AG04450 (cell line): ENCODE measurements at regions not wholly inside any gene's neighbourhood (a gene's known extent, or its start where the extent isn't known, plus 50 kb on each side); places are given as distances from the start of the nearest gene placed in this dataset.

ENCODE experiments used
- CTCF ChIA-PET: fragments of 300-600, 350-600 bp; formaldehyde crosslinking; extraction: SDS; loops from one replicate; lab custom pipeline; 2022; ENCODE audit warnings: antibody characterized with exemption, inconsistent platforms; lab: Charles Lee
- POLR2A ChIA-PET: fragments of 350-600 bp; formaldehyde crosslinking; extraction: SDS; loops from one replicate; lab custom pipeline; 2021; ENCODE audit warnings: antibody characterized with exemption, inconsistent platforms; lab: Yijun Ruan, JAX
- DNase-seq: peaks from one replicate; pipeline ENCODE4 v3.0.0-alpha.2; 2011; ENCODE audit warnings: low read depth, low spot score
- H3K27ac ChIP-seq: one replicate; pipeline ENCODE4 v1.5.1; 2012; ENCODE audit warnings: low read depth, low read length, control low read depth
- H3K27me3 ChIP-seq: one replicate; pipeline ENCODE4 v1.6.0; 2012; ENCODE audit warnings: low read length; ENCODE audit not compliant: control insufficient read depth, insufficient read depth
- H3K4me3 ChIP-seq: 2 replicates; pipeline ENCODE4 v1.5.1; 2011; ENCODE audit warnings: mild to moderate bottlenecking, low read depth, low read length, control low read depth
- H3K9me3 ChIP-seq: 2 replicates; pipeline ENCODE4 v1.5.1; 2012; ENCODE audit warnings: low read length; ENCODE audit not compliant: control insufficient read depth, insufficient read depth
- CTCF ChIP-seq: IDR thresholded peaks from 2 replicates; pipeline ENCODE4 v1.5.1; 2011; ENCODE audit warnings: low read depth, low read length, control low read depth, inconsistent platforms

- POLR2A ChIA-PET: no interaction called here
- H3K27me3 ChIP-seq: no peaks in the 10 kb centered on the region
- CTCF ChIA-PET: interaction anchor here (1.0 kb wide), 1 partner anchor 70 kb away, joined by 3 read pairs; no protein-coding TSS in a partner anchor
These were observed 68.4 kb downstream of the PPP1R3C start for GRCh38 chr10:91564508-91564907.

More at GRCh38 chr10:91564508-91564907, 68.4 kb downstream of the PPP1R3C start:
- no peak for DNase-seq
- no peak for TF ChIP-seq CTCF
- H3K27ac ChIP-seq: no peak overlapping the region
- H3K4me3 ChIP-seq: no peak overlapping the region
- no peaks in the 10 kb centered on the region; the same call in 1 of the 2 replicates for H3K9me3 ChIP-seq
